ENCODE measurements at regions not wholly inside any gene's neighbourhood (a gene's known extent, or its start where the extent isn't known, plus 50 kb on each side); places are given as distances from the start of the nearest gene placed in this dataset.

DNA sequence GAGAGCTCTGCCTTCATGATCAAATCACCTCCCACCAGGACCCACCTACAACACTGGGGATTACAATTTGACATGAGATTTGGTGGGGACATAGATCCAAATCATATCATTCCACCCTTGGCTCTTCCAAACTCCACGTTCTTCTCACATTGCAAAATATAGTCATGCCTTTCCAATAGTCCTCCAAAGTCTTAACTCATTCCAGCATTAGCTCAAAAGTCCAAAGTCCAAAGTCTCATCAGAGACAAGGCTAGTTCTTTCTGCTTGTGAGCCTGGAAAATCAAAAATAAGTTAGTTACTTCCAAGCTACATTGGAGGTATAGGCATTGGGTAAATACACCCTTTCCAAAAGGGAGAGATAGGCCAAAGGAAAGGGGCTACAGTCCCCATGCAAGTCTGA is 186.9 kb upstream of the PAPPA start:
- WGBS, 2 experiments (ENCODE audit: insufficient coverage in 1 of 2, insufficient read length in 1 of 2) = 0 to 23% methylated on average over 1 of the region's 1 CpG
- no peaks in the 10 kb centered on the region for H3K36me3 ChIP-seq (ENCODE audit: control insufficient read depth, insufficient read depth, low read length)
- no peaks in the 10 kb centered on the region for H3K9me3 ChIP-seq (ENCODE audit: control insufficient read depth, low read length)
- TF ChIP-seq, protein P1, sequence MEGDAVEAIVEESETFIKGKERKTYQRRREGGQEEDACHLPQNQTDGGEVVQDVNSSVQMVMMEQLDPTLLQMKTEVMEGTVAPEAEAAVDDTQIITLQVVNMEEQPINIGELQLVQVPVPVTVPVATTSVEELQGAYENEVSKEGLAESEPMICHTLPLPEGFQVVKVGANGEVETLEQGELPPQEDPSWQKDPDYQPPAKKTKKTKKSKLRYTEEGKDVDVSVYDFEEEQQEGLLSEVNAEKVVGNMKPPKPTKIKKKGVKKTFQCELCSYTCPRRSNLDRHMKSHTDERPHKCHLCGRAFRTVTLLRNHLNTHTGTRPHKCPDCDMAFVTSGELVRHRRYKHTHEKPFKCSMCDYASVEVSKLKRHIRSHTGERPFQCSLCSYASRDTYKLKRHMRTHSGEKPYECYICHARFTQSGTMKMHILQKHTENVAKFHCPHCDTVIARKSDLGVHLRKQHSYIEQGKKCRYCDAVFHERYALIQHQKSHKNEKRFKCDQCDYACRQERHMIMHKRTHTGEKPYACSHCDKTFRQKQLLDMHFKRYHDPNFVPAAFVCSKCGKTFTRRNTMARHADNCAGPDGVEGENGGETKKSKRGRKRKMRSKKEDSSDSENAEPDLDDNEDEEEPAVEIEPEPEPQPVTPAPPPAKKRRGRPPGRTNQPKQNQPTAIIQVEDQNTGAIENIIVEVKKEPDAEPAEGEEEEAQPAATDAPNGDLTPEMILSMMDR (conservative IDR thresholded peaks at IDR 0.05) = no peak
- H3K4me3 ChIP-seq (ENCODE audit: low read length) = no peak overlapping the region
- no peak for DNase-seq
- Mint-ChIP-seq H3K27me3 (ENCODE audit: insufficient read depth) (no peaks in the 10 kb centered on the region), H3K4me1 (no peaks in the 10 kb centered on the region), H3K36me3 (ENCODE audit: low read depth) (peaks cover 3% of the 10 kb centered on the region), H3K4me3 (no peak overlapping the region), H3K9me3 (peaks cover 30% of the 10 kb centered on the region), H3K27ac (no peak overlapping the region)
- H3K4me1 ChIP-seq (ENCODE audit: control insufficient read depth, insufficient read depth, low read length) = no peaks in the 10 kb centered on the region
- H3K9ac ChIP-seq (ENCODE audit: extremely low read depth, low read length, poor library complexity, severe bottlenecking) = no peak overlapping the region
- no peak overlapping the region for H3K27ac ChIP-seq (ENCODE audit: low read depth, low read length)
- H3K27me3 ChIP-seq (ENCODE audit: control insufficient read depth, insufficient read depth, low read length, poor library complexity, severe bottlenecking) = no peaks in the 10 kb centered on the region

DNA sequence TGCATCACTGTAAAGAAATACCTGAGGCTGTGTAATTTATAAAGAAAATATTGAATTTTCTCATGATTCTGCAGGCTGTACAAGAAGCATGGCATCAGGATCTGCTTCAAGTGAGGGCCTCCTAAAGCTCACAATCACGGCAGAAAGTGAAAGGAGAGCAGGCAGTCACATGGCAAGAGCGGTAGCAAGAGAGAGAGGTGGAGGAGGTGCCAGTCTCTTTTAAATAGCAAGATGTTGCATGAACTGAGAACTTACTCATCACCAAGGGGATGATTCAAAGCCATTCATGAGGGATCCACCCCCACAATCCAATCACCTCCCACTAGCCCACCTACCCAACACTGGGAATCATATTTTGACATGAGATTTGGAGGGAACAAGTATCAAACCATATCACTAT is 184.5 kb upstream of the PAPPA start:
- H3K27me3 Mint-ChIP-seq (ENCODE audit: insufficient read depth) = no peaks in the 10 kb centered on the region

DNA sequence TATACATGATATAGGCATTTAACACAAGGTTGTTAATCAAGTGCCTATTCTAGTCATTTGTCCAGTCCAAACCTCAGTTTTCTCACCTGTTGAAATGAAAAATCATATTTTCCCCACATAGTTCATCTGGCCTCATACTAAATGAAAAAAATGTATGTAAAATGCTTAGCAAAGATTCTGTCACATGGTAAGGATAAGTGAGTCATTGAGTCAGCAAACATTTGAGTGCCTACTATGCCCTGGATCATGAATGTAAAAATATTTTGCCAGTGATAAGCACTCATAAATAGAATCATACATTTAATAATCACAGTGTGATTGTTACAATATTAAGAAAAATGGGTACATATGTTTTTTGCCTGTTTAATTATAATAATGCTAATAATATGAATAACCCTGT is 181.2 kb upstream of the PAPPA start:
- H3K27me3 ChIP-seq (ENCODE audit: control insufficient read depth, insufficient read depth, low read length, poor library complexity, severe bottlenecking) = no peaks in the 10 kb centered on the region
- no peak overlapping the region for H3K4me3 Mint-ChIP-seq
- H3K4me1 ChIP-seq (ENCODE audit: control insufficient read depth, insufficient read depth, low read length) = no peaks in the 10 kb centered on the region
- no peak overlapping the region for H3K9ac ChIP-seq (ENCODE audit: extremely low read depth, low read length, poor library complexity, severe bottlenecking)
- H3K4me3 ChIP-seq (ENCODE audit: low read length) = no peak overlapping the region
- TF ChIP-seq, protein P1 (conservative IDR thresholded peaks at IDR 0.05) = no peak
- no peak overlapping the region for H3K27ac ChIP-seq (ENCODE audit: low read depth, low read length)
- no peak for DNase-seq
- no peaks in the 10 kb centered on the region for H3K9me3 ChIP-seq (ENCODE audit: control insufficient read depth, low read length)
- peaks cover 2% of the 10 kb centered on the region for H3K4me1 Mint-ChIP-seq
- H3K27me3 Mint-ChIP-seq (ENCODE audit: insufficient read depth) = no peaks in the 10 kb centered on the region
- no peak overlapping the region for H3K27ac Mint-ChIP-seq
- H3K36me3 Mint-ChIP-seq (ENCODE audit: low read depth) = no peaks in the 10 kb centered on the region
- H3K9me3 Mint-ChIP-seq = peaks cover 8% of the 10 kb centered on the region
- H3K36me3 ChIP-seq (ENCODE audit: control insufficient read depth, insufficient read depth, low read length) = no peaks in the 10 kb centered on the region

More for the DNA sequence above, 184.5 kb upstream of the PAPPA start:
- no peak overlapping the region for H3K4me3 Mint-ChIP-seq
- Histone ChIP-seq H3K9me3 (ENCODE audit: control insufficient read depth, low read length) (no peaks in the 10 kb centered on the region), H3K36me3 (ENCODE audit: control insufficient read depth, insufficient read depth, low read length) (no peaks in the 10 kb centered on the region), H3K27me3 (ENCODE audit: control insufficient read depth, insufficient read depth, low read length, poor library complexity, severe bottlenecking) (no peaks in the 10 kb centered on the region), H3K9ac (ENCODE audit: extremely low read depth, low read length, poor library complexity, severe bottlenecking) (no peak overlapping the region), H3K4me1 (ENCODE audit: control insufficient read depth, insufficient read depth, low read length) (no peaks in the 10 kb centered on the region), H3K4me3 (ENCODE audit: low read length) (no peak overlapping the region), H3K27ac (ENCODE audit: low read depth, low read length) (no peak overlapping the region)
- TF ChIP-seq, protein P1 (conservative IDR thresholded peaks at IDR 0.05) = no peak
- no peak overlapping the region for H3K27ac Mint-ChIP-seq
- no peaks in the 10 kb centered on the region for H3K36me3 Mint-ChIP-seq (ENCODE audit: low read depth)
- WGBS, 2 experiments (ENCODE audit: insufficient coverage in 1 of 2, insufficient read length in 1 of 2) = 91 to 100% methylated on average over 1 to 2 of the region's 2 CpGs
- no peaks in the 10 kb centered on the region for H3K4me1 Mint-ChIP-seq
- H3K9me3 Mint-ChIP-seq = peaks cover 13% of the 10 kb centered on the region
- DNase-seq = no peak

All from endodermal cell (in vitro differentiated cells).